ENCODE measurements at regions not wholly inside any gene's neighbourhood (a gene's known extent, or its start where the extent isn't known, plus 50 kb on each side); places are given as distances from the start of the nearest gene placed in this dataset.

- no peak overlapping the region for H3K27ac ChIP-seq (ENCODE audit: low read depth, low read length)
- no peaks in the 10 kb centered on the region for H3K36me3 ChIP-seq (ENCODE audit: insufficient read depth, low read length)
- H3K79me2 ChIP-seq (ENCODE audit: insufficient read depth, low read length) = no peaks in the 10 kb centered on the region
- H2AFZ ChIP-seq (ENCODE audit: low read length) = no peak overlapping the region
- H3K27me3 ChIP-seq (ENCODE audit: insufficient read depth, low read length) = no peaks in the 10 kb centered on the region
- no peak for TF ChIP-seq CTCF (IDR thresholded peaks at IDR 0.05; ENCODE audit: extremely low read depth, low read depth, low read length)
- no peak overlapping the region for H3K4me2 ChIP-seq (ENCODE audit: insufficient read depth, low read length)
- no peaks in the 10 kb centered on the region for H3K9me3 ChIP-seq (ENCODE audit: low read depth, low read length)
- H4K20me1 ChIP-seq (ENCODE audit: insufficient read depth, low read length) = no peaks in the 10 kb centered on the region
- no peaks in the 10 kb centered on the region for H3K4me1 ChIP-seq (ENCODE audit: insufficient read depth, low read length)
- H3K4me3 ChIP-seq (ENCODE audit: insufficient read depth, low read length) = no peak overlapping the region
- DNase-seq (ENCODE audit: insufficient read length, low spot score, missing footprints) = no peak
Measured at GRCh38 chr2:186031229-186031628, 292.6 kb downstream of the FSIP2 start.

GRCh38 chr2:186032102-186032738 lies 293.6 kb downstream of the FSIP2 start:
- Histone ChIP-seq H2AFZ (ENCODE audit: low read length) (no peak overlapping the region), H3K36me3 (ENCODE audit: insufficient read depth, low read length) (no peaks in the 10 kb centered on the region), H3K4me1 (ENCODE audit: insufficient read depth, low read length) (no peaks in the 10 kb centered on the region), H3K4me2 (ENCODE audit: insufficient read depth, low read length) (no peak overlapping the region), H4K20me1 (ENCODE audit: insufficient read depth, low read length) (no peaks in the 10 kb centered on the region), H3K79me2 (ENCODE audit: insufficient read depth, low read length) (no peaks in the 10 kb centered on the region), H3K9me3 (ENCODE audit: low read depth, low read length) (no peaks in the 10 kb centered on the region), H3K27ac (ENCODE audit: low read depth, low read length) (no peak overlapping the region), H3K27me3 (ENCODE audit: insufficient read depth, low read length) (no peaks in the 10 kb centered on the region), H3K4me3 (ENCODE audit: insufficient read depth, low read length) (no peak overlapping the region)
- TF ChIP-seq CTCF (IDR thresholded peaks at IDR 0.05; ENCODE audit: extremely low read depth, low read depth, low read length) = no peak
- no peak for DNase-seq (ENCODE audit: insufficient read length, low spot score, missing footprints)

- Histone ChIP-seq H2AFZ (ENCODE audit: low read length) (no peak overlapping the region), H3K4me3 (ENCODE audit: insufficient read depth, low read length) (no peak overlapping the region), H3K4me1 (ENCODE audit: insufficient read depth, low read length) (no peaks in the 10 kb centered on the region), H3K36me3 (ENCODE audit: insufficient read depth, low read length) (no peaks in the 10 kb centered on the region), H3K79me2 (ENCODE audit: insufficient read depth, low read length) (no peaks in the 10 kb centered on the region), H3K9me3 (ENCODE audit: low read depth, low read length) (no peaks in the 10 kb centered on the region), H3K27me3 (ENCODE audit: insufficient read depth, low read length) (no peaks in the 10 kb centered on the region), H4K20me1 (ENCODE audit: insufficient read depth, low read length) (no peaks in the 10 kb centered on the region), H3K4me2 (ENCODE audit: insufficient read depth, low read length) (no peak overlapping the region), H3K27ac (ENCODE audit: low read depth, low read length) (no peak overlapping the region)
- TF ChIP-seq CTCF (IDR thresholded peaks at IDR 0.05; ENCODE audit: extremely low read depth, low read depth, low read length) = no peak
- DNase-seq (ENCODE audit: insufficient read length, low spot score, missing footprints) = no peak
Measured at GRCh38 chr2:186032930-186033329, 294.3 kb downstream of the FSIP2 start.

GRCh38 chr2:186033541-186033940 lies 294.9 kb downstream of the FSIP2 start:
- no peak for DNase-seq (ENCODE audit: insufficient read length, low spot score, missing footprints)
- Histone ChIP-seq H3K4me2 (ENCODE audit: insufficient read depth, low read length) (no peak overlapping the region), H3K9me3 (ENCODE audit: low read depth, low read length) (no peaks in the 10 kb centered on the region), H3K4me1 (ENCODE audit: insufficient read depth, low read length) (no peaks in the 10 kb centered on the region), H3K27me3 (ENCODE audit: insufficient read depth, low read length) (no peaks in the 10 kb centered on the region), H2AFZ (ENCODE audit: low read length) (no peak overlapping the region), H3K4me3 (ENCODE audit: insufficient read depth, low read length) (no peak overlapping the region), H3K36me3 (ENCODE audit: insufficient read depth, low read length) (no peaks in the 10 kb centered on the region), H4K20me1 (ENCODE audit: insufficient read depth, low read length) (no peaks in the 10 kb centered on the region), H3K79me2 (ENCODE audit: insufficient read depth, low read length) (no peaks in the 10 kb centered on the region), H3K27ac (ENCODE audit: low read depth, low read length) (no peak overlapping the region)
- no peak for TF ChIP-seq CTCF (IDR thresholded peaks at IDR 0.05; ENCODE audit: extremely low read depth, low read depth, low read length)

Measured in osteoblast (primary cell).